GM19463 (cell line): ENCODE measurements at regions not wholly inside any gene's neighbourhood (a gene's known extent, or its start where the extent isn't known, plus 50 kb on each side); places are given as distances from the start of the nearest gene placed in this dataset.
"Not testable (repeated sequence)": the region's sequence is repeated elsewhere in the genome, so short reads cannot be mapped to it uniquely, and the experiment has no call there.

ENCODE experiments used
- ATAC-seq: cut with Tn5 transposase; IDR thresholded peaks from one replicate; pipeline ENCODE4 v1.9.1; 2021; ENCODE audit warnings: mild to moderate bottlenecking, moderate library complexity; ENCODE audit not compliant: unreplicated experiment

- ATAC-seq, result no peak
These were observed 574.1 kb downstream of the PRKD1 start for GRCh38 chr14:29353513-29353912.

GRCh38 chr14:29354486-29354885 is 573.2 kb downstream of the PRKD1 start:
- no peak for ATAC-seq

GRCh38 chr14:29355331-29355730 is 572.3 kb downstream of the PRKD1 start:
- no peak for ATAC-seq

GRCh38 chr14:29355846-29356245 is 571.8 kb downstream of the PRKD1 start:
- ATAC-seq, result no peak

GRCh38 chr14:29360656-29361055 is 567.0 kb downstream of the PRKD1 start:
- ATAC-seq, result no peak

GRCh38 chr14:29370024-29370423 is 557.6 kb downstream of the PRKD1 start:
- ATAC-seq, result no peak

GRCh38 chr14:29376237-29376636 is 551.4 kb downstream of the PRKD1 start:
- no peak for ATAC-seq

GRCh38 chr14:29380826-29381225 is 546.8 kb downstream of the PRKD1 start:
- ATAC-seq, result no peak

- no peak for ATAC-seq
These were observed 539.1 kb downstream of the PRKD1 start for GRCh38 chr14:29388571-29388970.

- no peak for ATAC-seq
These were observed 537.4 kb downstream of the PRKD1 start for GRCh38 chr14:29390081-29390832.

GRCh38 chr14:29391231-29391630 is 536.4 kb downstream of the PRKD1 start:
- no peak for ATAC-seq

- no peak for ATAC-seq
These were observed 535.8 kb downstream of the PRKD1 start for GRCh38 chr14:29391801-29392200.

GRCh38 chr14:29392287-29392686 is 535.4 kb downstream of the PRKD1 start:
- ATAC-seq, result no peak

GRCh38 chr14:29403091-29403490 is 524.6 kb downstream of the PRKD1 start:
- no peak for ATAC-seq

GRCh38 chr14:29410581-29410980 is 517.1 kb downstream of the PRKD1 start:
- no peak for ATAC-seq

GRCh38 chr14:29414931-29415330 is 512.7 kb downstream of the PRKD1 start:
- ATAC-seq, result not testable (repeated sequence)

GRCh38 chr14:29419736-29420135 is 507.9 kb downstream of the PRKD1 start:
- ATAC-seq, result no peak

GRCh38 chr14:29421156-29421728 is 506.4 kb downstream of the PRKD1 start:
- no peak for ATAC-seq

- ATAC-seq, result no peak
These were observed 501.8 kb downstream of the PRKD1 start for GRCh38 chr14:29425705-29426482.

- no peak for ATAC-seq
These were observed 485.0 kb downstream of the PRKD1 start for GRCh38 chr14:29442696-29443095.

GRCh38 chr14:29444216-29444615 is 483.4 kb downstream of the PRKD1 start:
- no peak for ATAC-seq

GRCh38 chr14:29444805-29445204 is 482.8 kb downstream of the PRKD1 start:
- ATAC-seq, result no peak
